HL-60 (cell line): ENCODE measurements at regions not wholly inside any gene's neighbourhood (a gene's known extent, or its start where the extent isn't known, plus 50 kb on each side); places are given as distances from the start of the nearest gene placed in this dataset.

Experiments used
- GABPA ChIP-seq: IDR thresholded peaks from 2 replicates; pipeline ENCODE4 v1.6.1; 2012; ENCODE audit warnings: low read depth
- POLR2AphosphoS5 ChIP-seq: IDR thresholded peaks from 2 replicates; pipeline ENCODE4 v1.6.1; 2012; ENCODE audit warnings: low read depth
- SPI1 ChIP-seq: IDR thresholded peaks from 2 replicates; pipeline ENCODE4 v1.6.1; 2012; ENCODE audit warnings: low read depth, mild to moderate bottlenecking, borderline replicate concordance
- TF ChIP-seq, protein P1 (sequence below): IDR thresholded peaks from one replicate; pipeline ENCODE4 v1.5.1; 2011; ENCODE audit warnings: low read length, control low read depth, inconsistent platforms; ENCODE audit not compliant: insufficient read depth
- TF ChIP-seq, protein P2 (sequence below): IDR thresholded peaks from 2 replicates; pipeline ENCODE4 v1.6.1; 2012; ENCODE audit warnings: low read depth; ENCODE audit not compliant: insufficient replicate concordance

DNA sequence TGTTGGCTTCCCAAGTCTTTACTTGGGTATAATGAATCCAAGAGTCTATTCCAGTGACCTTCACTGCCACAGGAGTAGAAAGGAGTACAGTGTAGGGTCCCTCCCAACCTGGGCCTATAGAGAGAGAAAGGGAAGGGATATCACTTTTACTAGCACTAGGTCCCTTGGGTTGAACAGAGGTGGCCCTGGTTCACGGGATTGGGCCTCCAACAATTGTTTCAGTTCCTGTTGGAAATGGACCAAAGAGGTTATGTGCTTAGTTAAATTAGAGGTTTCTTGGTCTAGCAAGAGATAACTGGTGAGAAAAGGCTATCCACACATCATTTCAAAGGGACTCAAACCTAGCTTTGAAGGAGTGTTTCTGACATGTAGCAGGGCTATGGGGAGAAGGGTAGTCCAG lies 57.1 kb upstream of the MED14 start:
- TF ChIP-seq, protein P1, sequence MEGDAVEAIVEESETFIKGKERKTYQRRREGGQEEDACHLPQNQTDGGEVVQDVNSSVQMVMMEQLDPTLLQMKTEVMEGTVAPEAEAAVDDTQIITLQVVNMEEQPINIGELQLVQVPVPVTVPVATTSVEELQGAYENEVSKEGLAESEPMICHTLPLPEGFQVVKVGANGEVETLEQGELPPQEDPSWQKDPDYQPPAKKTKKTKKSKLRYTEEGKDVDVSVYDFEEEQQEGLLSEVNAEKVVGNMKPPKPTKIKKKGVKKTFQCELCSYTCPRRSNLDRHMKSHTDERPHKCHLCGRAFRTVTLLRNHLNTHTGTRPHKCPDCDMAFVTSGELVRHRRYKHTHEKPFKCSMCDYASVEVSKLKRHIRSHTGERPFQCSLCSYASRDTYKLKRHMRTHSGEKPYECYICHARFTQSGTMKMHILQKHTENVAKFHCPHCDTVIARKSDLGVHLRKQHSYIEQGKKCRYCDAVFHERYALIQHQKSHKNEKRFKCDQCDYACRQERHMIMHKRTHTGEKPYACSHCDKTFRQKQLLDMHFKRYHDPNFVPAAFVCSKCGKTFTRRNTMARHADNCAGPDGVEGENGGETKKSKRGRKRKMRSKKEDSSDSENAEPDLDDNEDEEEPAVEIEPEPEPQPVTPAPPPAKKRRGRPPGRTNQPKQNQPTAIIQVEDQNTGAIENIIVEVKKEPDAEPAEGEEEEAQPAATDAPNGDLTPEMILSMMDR = no peak
- TF ChIP-seq POLR2AphosphoS5 (no peak), SPI1 (no peak), GABPA (no peak)
- TF ChIP-seq, protein P2, sequence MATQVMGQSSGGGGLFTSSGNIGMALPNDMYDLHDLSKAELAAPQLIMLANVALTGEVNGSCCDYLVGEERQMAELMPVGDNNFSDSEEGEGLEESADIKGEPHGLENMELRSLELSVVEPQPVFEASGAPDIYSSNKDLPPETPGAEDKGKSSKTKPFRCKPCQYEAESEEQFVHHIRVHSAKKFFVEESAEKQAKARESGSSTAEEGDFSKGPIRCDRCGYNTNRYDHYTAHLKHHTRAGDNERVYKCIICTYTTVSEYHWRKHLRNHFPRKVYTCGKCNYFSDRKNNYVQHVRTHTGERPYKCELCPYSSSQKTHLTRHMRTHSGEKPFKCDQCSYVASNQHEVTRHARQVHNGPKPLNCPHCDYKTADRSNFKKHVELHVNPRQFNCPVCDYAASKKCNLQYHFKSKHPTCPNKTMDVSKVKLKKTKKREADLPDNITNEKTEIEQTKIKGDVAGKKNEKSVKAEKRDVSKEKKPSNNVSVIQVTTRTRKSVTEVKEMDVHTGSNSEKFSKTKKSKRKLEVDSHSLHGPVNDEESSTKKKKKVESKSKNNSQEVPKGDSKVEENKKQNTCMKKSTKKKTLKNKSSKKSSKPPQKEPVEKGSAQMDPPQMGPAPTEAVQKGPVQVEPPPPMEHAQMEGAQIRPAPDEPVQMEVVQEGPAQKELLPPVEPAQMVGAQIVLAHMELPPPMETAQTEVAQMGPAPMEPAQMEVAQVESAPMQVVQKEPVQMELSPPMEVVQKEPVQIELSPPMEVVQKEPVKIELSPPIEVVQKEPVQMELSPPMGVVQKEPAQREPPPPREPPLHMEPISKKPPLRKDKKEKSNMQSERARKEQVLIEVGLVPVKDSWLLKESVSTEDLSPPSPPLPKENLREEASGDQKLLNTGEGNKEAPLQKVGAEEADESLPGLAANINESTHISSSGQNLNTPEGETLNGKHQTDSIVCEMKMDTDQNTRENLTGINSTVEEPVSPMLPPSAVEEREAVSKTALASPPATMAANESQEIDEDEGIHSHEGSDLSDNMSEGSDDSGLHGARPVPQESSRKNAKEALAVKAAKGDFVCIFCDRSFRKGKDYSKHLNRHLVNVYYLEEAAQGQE = no peak
